Natural killer cell treated with Interleukin-12 subunit alpha and Interleukin-12 subunit beta and Interleukin-15 and Interleukin-18, amount 100 ng/mL, for 72 hours (primary cell): ENCODE measurements at regions not wholly inside any gene's neighbourhood (a gene's known extent, or its start where the extent isn't known, plus 50 kb on each side); places are given as distances from the start of the nearest gene placed in this dataset.

Source experiments
- ATAC-seq, 2 donors: fragments of 150-1000 bp; cut with Tn5 transposase in 1 of 2; sonication (Bioruptor Pico), chemical (Tn5 transposase) in 1 of 2; 2 replicates each; pipeline ENCODE4 v1.10.0; 2021
- DNase-seq: peaks from one replicate; pipeline ENCODE4 v3.0.0; 2022; ENCODE audit warnings: low spot score
- H3K27ac Mint-ChIP-seq, 2 donors: 1 replicate in 1 of 2; 2 replicates in 1 of 2; pipeline ENCODE4 v1.8.0; 2022; ENCODE audit warnings: mixed read lengths in 2 of 2, mild to moderate bottlenecking in 1 of 2, moderate library complexity in 1 of 2
- H3K27me3 Mint-ChIP-seq, 2 donors: 1 replicate in 1 of 2; 2 replicates in 1 of 2; pipeline ENCODE4 v1.8.0; 2022; ENCODE audit warnings: mixed read lengths in 2 of 2
- H3K36me3 Mint-ChIP-seq: one replicate; pipeline ENCODE4 v1.8.0; 2022; ENCODE audit warnings: mixed read lengths
- H3K4me1 Mint-ChIP-seq, 2 donors: 1 replicate in 1 of 2; 2 replicates in 1 of 2; pipeline ENCODE4 v1.8.0; 2022; ENCODE audit warnings: low read depth in 2 of 2, mixed read lengths in 2 of 2, mild to moderate bottlenecking in 1 of 2
- H3K4me3 Mint-ChIP-seq: one replicate; pipeline ENCODE4 v1.8.0; 2022; ENCODE audit warnings: mixed read lengths
- H3K9me3 Mint-ChIP-seq: 2 replicates; pipeline ENCODE4 v1.8.0; 2022; ENCODE audit warnings: mixed read lengths

- peak; percentile 45 for DNase-seq
- no peaks in the 10 kb centered on the region for H3K9me3 Mint-ChIP-seq
- H3K27me3 Mint-ChIP-seq: no peaks in the 10 kb centered on the region
- no peak overlapping the region for H3K4me3 Mint-ChIP-seq
- H3K36me3 Mint-ChIP-seq: no peaks in the 10 kb centered on the region
- no peak overlapping the region for H3K27ac Mint-ChIP-seq
- ATAC-seq: no peak
- H3K4me1 Mint-ChIP-seq: no peaks in the 10 kb centered on the region
Observed at GRCh38 chr10:130477360-130477759, 341.2 kb downstream of the GLRX3 start.

GRCh38 chr10:130479146-130479545 lies 343.0 kb downstream of the GLRX3 start:
- no peaks in the 10 kb centered on the region for H3K9me3 Mint-ChIP-seq
- H3K27me3 Mint-ChIP-seq: no peaks in the 10 kb centered on the region
- ATAC-seq (no peak), DNase-seq (peak; percentile 46)
- H3K4me3 Mint-ChIP-seq: no peak overlapping the region
- no peaks in the 10 kb centered on the region for H3K36me3 Mint-ChIP-seq
- H3K27ac Mint-ChIP-seq: no peak overlapping the region
- no peaks in the 10 kb centered on the region for H3K4me1 Mint-ChIP-seq

- no peak overlapping the region for H3K4me3 Mint-ChIP-seq
- no peak overlapping the region for H3K27ac Mint-ChIP-seq
- H3K9me3 Mint-ChIP-seq: no peaks in the 10 kb centered on the region
- H3K27me3 Mint-ChIP-seq: no peaks in the 10 kb centered on the region
- no peaks in the 10 kb centered on the region for H3K4me1 Mint-ChIP-seq
- DNase-seq: peak; percentile 12
- no peaks in the 10 kb centered on the region for H3K36me3 Mint-ChIP-seq
- no peak for ATAC-seq
Observed at GRCh38 chr10:130479926-130480325, 343.7 kb downstream of the GLRX3 start.

GRCh38 chr10:130480491-130480890 lies 344.3 kb downstream of the GLRX3 start:
- no peak overlapping the region for H3K4me3 Mint-ChIP-seq
- no peaks in the 10 kb centered on the region for H3K36me3 Mint-ChIP-seq
- no peak overlapping the region for H3K27ac Mint-ChIP-seq
- H3K9me3 Mint-ChIP-seq: no peaks in the 10 kb centered on the region
- no peaks in the 10 kb centered on the region for H3K4me1 Mint-ChIP-seq
- H3K27me3 Mint-ChIP-seq: no peaks in the 10 kb centered on the region
- ATAC-seq: no peak
- DNase-seq: no peak

GRCh38 chr10:130481076-130481930 lies 345.1 kb downstream of the GLRX3 start:
- Mint-ChIP-seq H3K4me3 (no peak overlapping the region), H3K36me3 (no peaks in the 10 kb centered on the region), H3K9me3 (no peaks in the 10 kb centered on the region), H3K27ac (no peak overlapping the region), H3K4me1 (no peaks in the 10 kb centered on the region), H3K27me3 (no peaks in the 10 kb centered on the region)
- ATAC-seq (no peak), DNase-seq (peak; percentile 48)

- Mint-ChIP-seq H3K4me3 (no peak overlapping the region), H3K27me3 (no peaks in the 10 kb centered on the region)
Observed at GRCh38 chr10:130481936-130482335, 345.7 kb downstream of the GLRX3 start.

GRCh38 chr10:130483691-130484467 lies 347.7 kb downstream of the GLRX3 start:
- no peaks in the 10 kb centered on the region for H3K9me3 Mint-ChIP-seq
- no peaks in the 10 kb centered on the region for H3K36me3 Mint-ChIP-seq
- H3K27ac Mint-ChIP-seq: no peak overlapping the region
- DNase-seq (peak; percentile 37), ATAC-seq (no peak)
- no peak overlapping the region for H3K4me3 Mint-ChIP-seq
- H3K27me3 Mint-ChIP-seq: no peaks in the 10 kb centered on the region
- no peaks in the 10 kb centered on the region for H3K4me1 Mint-ChIP-seq

More at GRCh38 chr10:130481936-130482335, 345.7 kb downstream of the GLRX3 start:
- no peaks in the 10 kb centered on the region for H3K36me3 Mint-ChIP-seq
- DNase-seq (peak; percentile 48), ATAC-seq (no peak)
- no peaks in the 10 kb centered on the region for H3K4me1 Mint-ChIP-seq
- no peak overlapping the region for H3K27ac Mint-ChIP-seq
- no peaks in the 10 kb centered on the region for H3K9me3 Mint-ChIP-seq

- Mint-ChIP-seq H3K27me3 (no peaks in the 10 kb centered on the region), H3K4me1 (no peaks in the 10 kb centered on the region), H3K27ac (no peak overlapping the region), H3K9me3 (no peaks in the 10 kb centered on the region), H3K4me3 (no peak overlapping the region), H3K36me3 (no peaks in the 10 kb centered on the region)
- no peak for ATAC-seq
- peak; percentile 42 for DNase-seq
Observed at GRCh38 chr10:130484468-130485180, 348.4 kb downstream of the GLRX3 start.

GRCh38 chr10:130485236-130485957 lies 349.2 kb downstream of the GLRX3 start:
- ATAC-seq (no peak), DNase-seq (peak; percentile 56)
- H3K4me1 Mint-ChIP-seq: no peaks in the 10 kb centered on the region
- no peaks in the 10 kb centered on the region for H3K36me3 Mint-ChIP-seq
- no peak overlapping the region for H3K27ac Mint-ChIP-seq
- H3K9me3 Mint-ChIP-seq: no peaks in the 10 kb centered on the region
- H3K4me3 Mint-ChIP-seq: no peak overlapping the region
- no peaks in the 10 kb centered on the region for H3K27me3 Mint-ChIP-seq

- Mint-ChIP-seq H3K27me3 (no peaks in the 10 kb centered on the region), H3K9me3 (no peaks in the 10 kb centered on the region), H3K4me3 (no peak overlapping the region), H3K27ac (no peak overlapping the region), H3K4me1 (no peaks in the 10 kb centered on the region), H3K36me3 (no peaks in the 10 kb centered on the region)
- DNase-seq: peak; percentile 54
- no peak for ATAC-seq
Observed at GRCh38 chr10:130485958-130486895, 350.0 kb downstream of the GLRX3 start.

GRCh38 chr10:130486906-130487305 lies 350.7 kb downstream of the GLRX3 start:
- no peak overlapping the region for H3K27ac Mint-ChIP-seq
- no peaks in the 10 kb centered on the region for H3K36me3 Mint-ChIP-seq
- H3K4me1 Mint-ChIP-seq: no peaks in the 10 kb centered on the region
- H3K9me3 Mint-ChIP-seq: no peaks in the 10 kb centered on the region
- H3K27me3 Mint-ChIP-seq: no peaks in the 10 kb centered on the region
- no peak overlapping the region for H3K4me3 Mint-ChIP-seq
- peak; percentile 38 for DNase-seq
- no peak for ATAC-seq

- H3K4me1 Mint-ChIP-seq: no peaks in the 10 kb centered on the region
- H3K27me3 Mint-ChIP-seq: no peaks in the 10 kb centered on the region
- H3K27ac Mint-ChIP-seq: no peak overlapping the region
- H3K9me3 Mint-ChIP-seq: no peaks in the 10 kb centered on the region
- DNase-seq (no peak), ATAC-seq (no peak)
- H3K4me3 Mint-ChIP-seq: no peak overlapping the region
- no peaks in the 10 kb centered on the region for H3K36me3 Mint-ChIP-seq
Observed at GRCh38 chr10:130487566-130487965, 351.4 kb downstream of the GLRX3 start.
